ENCODE measurements at regions not wholly inside any gene's neighbourhood (a gene's known extent, or its start where the extent isn't known, plus 50 kb on each side); places are given as distances from the start of the nearest gene placed in this dataset.

- H4K8ac ChIP-seq (replicated peaks; ENCODE audit: insufficient read length, low read depth, low read length): no peak overlapping the region
- no peak overlapping the region for H2AFZ ChIP-seq (ENCODE audit: low read length)
Observed at GRCh38 chr5:63213256-63213655, 634.6 kb downstream of the LRRC70 start.

More at GRCh38 chr5:63213256-63213655, 634.6 kb downstream of the LRRC70 start:
- Histone ChIP-seq H3K14ac (ENCODE audit: insufficient read depth, low read length) (no peak overlapping the region), H3K9me3 (ENCODE audit: control insufficient read depth, low read depth, low read length) (no peaks in the 10 kb centered on the region), H2BK120ac (ENCODE audit: low read depth, low read length, poor library complexity, severe bottlenecking) (no peak overlapping the region), H3T11ph (ENCODE audit: low read length) (no peak overlapping the region), H2BK15ac (ENCODE audit: low read depth, low read length) (no peak overlapping the region), H3K56ac (ENCODE audit: insufficient read length, low read depth, low read length) (no peak overlapping the region), H3K4me1 (ENCODE audit: insufficient read depth, low read length) (no peaks in the 10 kb centered on the region), H3K9ac (ENCODE audit: extremely low read depth, insufficient read length, low read length) (no peak overlapping the region), H3K27ac (ENCODE audit: insufficient read length, low read depth, low read length) (no peak overlapping the region), H3K27me3 (ENCODE audit: insufficient read depth, low read length) (no peaks in the 10 kb centered on the region), H3K4me2 (ENCODE audit: insufficient read depth, insufficient read length, low read length) (no peak overlapping the region), H3K79me2 (ENCODE audit: insufficient read depth, low read length) (no peaks in the 10 kb centered on the region), H3K23ac (ENCODE audit: insufficient read length, low read depth, low read length) (no peak overlapping the region), H3K4ac (ENCODE audit: low read depth, low read length) (no peak overlapping the region), H2BK5ac (ENCODE audit: insufficient read length, low read length) (no peak overlapping the region), H3K18ac (ENCODE audit: insufficient read length, low read depth, low read length) (no peak overlapping the region), H3K23me2 (ENCODE audit: insufficient read length, low read depth, low read length, poor library complexity, severe bottlenecking) (no peaks in the 10 kb centered on the region), H3K79me1 (ENCODE audit: insufficient read depth, low read depth, low read length, poor library complexity, severe bottlenecking) (no peaks in the 10 kb centered on the region), H2BK12ac (ENCODE audit: insufficient read length, low read depth, low read length) (no peak overlapping the region), H4K20me1 (ENCODE audit: control insufficient read depth, insufficient read depth, insufficient read length) (no peaks in the 10 kb centered on the region), H4K5ac (ENCODE audit: insufficient read length, low read depth, low read length) (no peak overlapping the region), H2BK20ac (ENCODE audit: low read depth, low read length, poor library complexity, severe bottlenecking) (no peak overlapping the region), H2AK5ac (ENCODE audit: insufficient read length, low read length) (no peak overlapping the region), H4K91ac (ENCODE audit: insufficient read length, low read depth, low read length) (no peak overlapping the region)
- H3K27ac Mint-ChIP-seq: no peak overlapping the region
- H3K4me1 Mint-ChIP-seq: peaks cover 10 to 12% of the 10 kb centered on the region in 2 experiments
- DNase-seq: no peak
- H3K27me3 Mint-ChIP-seq (ENCODE audit: low read depth): no peaks in the 10 kb centered on the region
- no peaks in the 10 kb centered on the region for H3K36me3 Mint-ChIP-seq (ENCODE audit: insufficient read depth in 1 of 3, low read depth in 3 of 3)
- H3K9me3 Mint-ChIP-seq: no peaks in the 10 kb centered on the region
- WGBS (ENCODE audit: extremely low coverage, insufficient read length, low lambda C conversion rate): no CpG with 5 or more reads among the region's 2 CpGs
- no peak for TF ChIP-seq CTCF (conservative IDR thresholded peaks at IDR 0.05)
- H3K4me3 Mint-ChIP-seq: no peak overlapping the region

All from H9 (cell line).